AG08396 (cell line): ENCODE measurements at regions not wholly inside any gene's neighbourhood (a gene's known extent, or its start where the extent isn't known, plus 50 kb on each side); places are given as distances from the start of the nearest gene placed in this dataset.

ENCODE experiments used
- DNase-seq: peaks from one replicate; pipeline ENCODE4 v3.0.0; 2012; ENCODE audit warnings: low spot score, mixed read lengths

DNA sequence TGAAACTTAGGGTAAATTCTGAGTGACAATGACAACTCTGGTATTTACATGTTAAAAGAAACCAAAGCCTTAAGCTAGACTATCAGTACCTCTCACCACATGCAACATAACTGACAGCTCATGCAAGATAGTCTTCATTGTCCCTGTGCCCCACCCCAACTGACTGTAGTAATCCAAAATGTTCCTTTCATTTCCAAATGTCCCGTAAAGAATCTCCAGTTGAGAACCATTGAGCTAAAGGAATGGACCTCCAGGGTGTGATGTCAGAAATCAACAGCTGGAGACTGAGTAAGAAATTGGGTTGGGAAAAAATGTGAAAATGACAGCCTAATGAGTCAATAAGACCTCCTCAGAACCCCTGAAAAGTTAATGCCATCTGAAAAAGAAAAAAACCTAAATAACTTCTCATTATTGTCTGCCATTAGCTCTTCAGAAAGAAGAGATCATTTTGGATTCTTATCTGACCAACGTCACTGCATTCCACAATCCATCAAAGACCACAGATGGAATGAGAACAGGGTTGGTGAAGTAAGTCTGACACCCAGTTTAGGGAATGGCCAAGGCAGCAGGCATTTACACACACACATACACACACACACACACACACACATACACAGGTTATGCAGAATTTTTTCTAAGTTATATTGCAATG lies 51.7 kb upstream of the ACVR2A start:
- DNase-seq: no peak

- DNase-seq: no peak
These were observed 54.2 kb upstream of the ACVR2A start for GRCh38 chr2:147790580-147790979.

- DNase-seq: no peak
These were observed 55.1 kb upstream of the ACVR2A start for GRCh38 chr2:147789720-147790119.

GRCh38 chr2:147789287-147789686 lies 55.5 kb upstream of the ACVR2A start:
- no peak for DNase-seq

DNA sequence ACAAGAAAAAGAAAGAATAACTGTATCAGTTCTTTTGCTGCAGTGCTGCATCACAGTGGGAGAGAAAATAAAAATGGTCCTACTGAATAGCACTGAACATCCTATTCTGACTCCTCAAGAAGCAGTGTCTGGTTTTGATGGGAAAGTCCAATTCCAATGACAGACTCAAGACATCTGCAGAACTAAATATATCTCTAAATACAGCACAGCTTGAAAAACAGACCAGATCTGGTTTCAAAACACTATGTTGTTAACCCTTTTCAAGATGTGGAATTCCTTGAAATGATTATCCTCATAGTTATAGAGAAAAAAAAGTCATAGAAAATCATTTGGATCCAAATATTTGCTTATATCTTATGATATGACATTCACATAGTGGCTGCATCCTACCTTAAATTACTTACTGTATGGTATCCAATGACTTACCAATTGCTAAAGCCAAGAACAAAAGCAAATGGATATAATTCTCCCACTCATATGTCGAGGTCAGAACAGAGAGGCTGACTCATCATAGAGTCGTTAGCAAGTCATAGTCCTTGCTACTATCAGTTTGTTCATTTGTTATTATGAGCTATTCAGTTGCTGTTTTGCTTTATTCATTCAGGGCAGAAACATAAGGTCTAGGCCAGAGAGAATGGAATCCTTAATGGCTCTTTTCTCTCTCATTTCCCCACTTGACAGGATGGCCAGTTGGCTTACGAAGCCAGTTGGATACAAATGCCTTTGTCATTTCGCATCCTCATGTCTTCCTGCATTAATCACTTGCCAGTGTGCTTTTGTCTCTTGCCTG lies 62.5 kb upstream of the ACVR2A start:
- DNase-seq: peak; percentile 22

DNA sequence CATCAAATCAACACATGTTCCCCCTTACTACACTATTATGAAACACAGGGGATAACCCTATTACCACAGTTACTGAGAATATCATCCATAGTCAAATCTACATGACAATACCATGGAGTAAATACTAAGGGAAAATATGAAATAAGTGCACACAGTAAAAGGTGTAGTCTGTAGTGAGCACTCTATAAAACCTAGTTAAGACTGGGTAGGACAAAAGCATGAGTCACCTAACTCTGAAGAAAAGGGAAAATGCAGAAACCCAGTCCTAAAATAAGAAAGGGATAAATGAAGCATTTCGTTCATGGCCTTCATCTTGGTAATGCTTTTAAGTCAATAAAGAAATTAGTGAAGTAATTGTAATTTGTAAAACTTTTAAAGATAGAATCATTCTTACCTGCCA lies 65.4 kb upstream of the ACVR2A start:
- no peak for DNase-seq

GRCh38 chr2:147777394-147777793 lies 67.4 kb upstream of the ACVR2A start:
- no peak for DNase-seq

DNA sequence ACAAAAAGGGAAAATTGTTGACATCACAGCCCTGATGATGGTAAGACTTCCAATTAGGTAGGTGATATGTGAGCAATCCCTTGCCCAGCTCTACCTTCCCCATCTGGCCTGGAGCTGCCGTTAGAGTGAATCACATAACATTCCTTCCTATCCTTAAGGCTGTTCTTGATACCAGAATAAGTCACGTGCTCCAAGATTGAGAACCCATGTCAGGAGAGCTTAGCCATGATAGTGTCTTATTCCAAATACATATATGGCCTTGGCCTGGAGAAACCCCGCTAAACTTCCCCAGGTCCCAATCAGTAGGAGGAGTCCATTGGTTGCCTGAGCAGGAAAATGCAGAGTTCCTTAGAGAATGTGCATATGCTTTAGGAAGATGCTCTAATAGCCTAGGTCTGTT lies 70.0 kb upstream of the ACVR2A start:
- DNase-seq: no peak

GRCh38 chr2:147773479-147773878 lies 71.3 kb upstream of the ACVR2A start:
- no peak for DNase-seq

DNA sequence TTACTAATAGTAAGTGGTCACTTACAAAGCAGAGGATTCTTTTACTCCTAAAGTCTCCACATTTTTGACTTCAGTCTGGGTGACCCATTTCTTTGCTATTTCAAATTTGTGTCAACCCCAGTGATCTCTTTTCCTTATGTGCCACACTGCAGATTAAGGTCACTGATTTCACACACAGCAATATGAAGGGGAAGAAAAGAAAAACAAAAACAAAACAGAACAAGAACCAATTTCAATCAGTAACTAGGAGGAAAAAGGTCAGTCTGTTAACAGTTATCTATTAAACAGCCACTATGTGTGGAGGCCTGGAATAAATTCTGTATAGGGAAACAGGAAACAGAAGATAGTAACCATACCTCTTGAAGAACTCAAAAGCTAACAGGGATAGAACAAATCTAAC lies 72.0 kb upstream of the ACVR2A start:
- DNase-seq: no peak

GRCh38 chr2:147763861-147764260 lies 81.0 kb upstream of the ACVR2A start:
- DNase-seq: no peak

GRCh38 chr2:147760984-147761383 lies 83.8 kb upstream of the ACVR2A start:
- DNase-seq: no peak

- DNase-seq: no peak
These were observed 85.3 kb upstream of the ACVR2A start for GRCh38 chr2:147759536-147759935.

GRCh38 chr2:147758821-147759220 lies 86.0 kb upstream of the ACVR2A start:
- DNase-seq: no peak

- no peak for DNase-seq
These were observed 88.8 kb upstream of the ACVR2A start for GRCh38 chr2:147756069-147756468.

GRCh38 chr2:147740211-147740927 lies 104.5 kb upstream of the ACVR2A start:
- no peak for DNase-seq

DNA sequence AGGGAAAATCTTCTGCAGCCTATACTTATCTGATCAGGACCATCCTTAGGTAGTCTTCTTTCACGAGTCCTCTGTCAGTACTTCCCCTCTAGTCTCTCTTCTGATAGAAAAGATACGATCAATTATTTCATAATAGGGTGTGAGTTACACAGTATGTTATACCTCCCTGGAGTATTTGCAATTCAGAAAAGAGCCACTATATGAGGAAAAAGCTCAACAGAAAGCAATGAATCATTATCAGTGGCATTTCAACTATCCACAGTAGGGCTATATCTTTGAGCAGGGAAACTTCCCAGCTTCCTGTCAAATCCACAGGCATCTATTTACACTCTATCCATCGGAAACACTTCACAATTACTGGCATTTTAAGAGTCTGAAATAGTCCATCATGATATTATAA lies 105.3 kb upstream of the ACVR2A start:
- no peak for DNase-seq

DNA sequence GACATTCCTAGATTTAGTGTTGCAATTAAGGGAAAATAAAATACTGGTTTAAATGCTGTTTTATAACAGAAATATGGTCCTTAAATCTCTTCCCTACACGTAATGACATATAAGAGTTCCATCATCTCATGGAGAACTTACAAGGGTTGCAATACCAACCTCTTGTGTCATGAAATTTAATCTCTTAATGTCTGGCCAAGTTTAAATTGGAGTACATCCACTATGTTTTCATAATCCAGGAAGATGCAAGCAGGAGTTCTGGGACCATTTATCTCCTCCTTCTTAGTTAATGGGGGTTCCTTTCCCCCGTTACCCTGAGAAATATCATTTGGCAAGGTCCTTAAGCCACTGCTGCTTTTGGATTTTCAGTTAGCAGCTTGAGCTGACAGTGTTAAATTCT lies 126.0 kb upstream of the ACVR2A start:
- no peak for DNase-seq

DNA sequence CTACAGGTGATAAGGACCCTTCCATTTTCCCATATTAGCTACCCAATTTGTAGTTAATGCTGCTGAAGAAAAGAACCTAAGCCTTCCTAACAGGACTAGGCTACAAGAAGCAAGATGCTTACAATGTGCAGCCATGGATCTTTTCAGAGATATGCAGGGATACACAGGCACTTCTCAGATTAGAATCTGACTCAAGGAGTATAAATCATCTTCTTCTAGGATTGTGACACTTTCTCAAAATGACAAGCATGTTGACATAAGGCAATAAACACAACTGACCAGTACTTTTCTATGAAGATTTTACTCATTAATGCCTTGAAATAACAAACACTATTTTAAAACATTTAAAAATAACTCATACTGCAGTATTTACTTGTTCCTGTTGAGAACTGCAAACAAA lies 127.9 kb upstream of the ACVR2A start:
- no peak for DNase-seq

GRCh38 chr2:147715807-147716206 lies 129.0 kb upstream of the ACVR2A start:
- DNase-seq: no peak

DNA sequence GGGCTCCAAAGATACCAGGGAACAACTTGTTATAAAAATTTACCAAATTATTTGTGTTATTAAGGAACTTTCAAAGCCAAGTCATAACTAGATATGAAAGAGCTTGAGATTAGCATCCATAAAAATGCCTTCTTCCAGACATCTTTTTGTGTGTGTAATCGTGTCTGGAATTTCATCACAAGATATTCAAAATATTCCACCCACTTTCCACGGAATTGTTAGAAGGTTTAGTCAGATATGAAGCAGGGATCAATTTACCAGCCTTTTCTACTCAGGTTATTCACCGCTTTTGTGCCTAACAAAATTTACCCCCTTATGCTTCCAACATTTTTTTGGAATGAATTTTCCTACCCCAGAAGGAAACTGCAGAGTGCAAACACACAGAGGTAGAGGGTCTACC lies 130.2 kb upstream of the ACVR2A start:
- DNase-seq: no peak

GRCh38 chr2:147713349-147713748 lies 131.5 kb upstream of the ACVR2A start:
- DNase-seq: no peak

- DNase-seq: no peak
These were observed 132.8 kb upstream of the ACVR2A start for GRCh38 chr2:147712051-147712450.
